SK-N-SH (cell line): ENCODE measurements at regions not wholly inside any gene's neighbourhood (a gene's known extent, or its start where the extent isn't known, plus 50 kb on each side); places are given as distances from the start of the nearest gene placed in this dataset.
A peak's percentile ranks its signal among the peaks of the same experiment; 100 is the strongest.

Source experiments
- CTCF ChIA-PET: fragments of 300-600, 350-600 bp; formaldehyde crosslinking; extraction: SDS; loops from one replicate; lab custom pipeline; 2021; lab: Yijun Ruan, JAX
- POLR2A ChIA-PET: fragments of 350-600 bp; sonication (Branson Sonifier 250); formaldehyde crosslinking; extraction: SDS; loops from one replicate; lab custom pipeline; 2020; ENCODE audit warnings: antibody characterized with exemption, inconsistent platforms; lab: Yijun Ruan, JAX
- DNase-seq: peaks from one replicate; pipeline ENCODE4 v3.0.0; 2012
- H2AFZ ChIP-seq: fragments of 200-600 bp; sonication (generic); 2 replicates; pipeline ENCODE4 v1.8.1; 2016; ENCODE audit warnings: antibody characterized with exemption, mild to moderate bottlenecking, low read depth
- H3F3A ChIP-seq: fragments of 200-600 bp; sonication (generic); replicated peaks from 2 replicates; pipeline ENCODE3; 2016; ENCODE audit warnings: antibody characterized with exemption, mild to moderate bottlenecking; ENCODE audit not compliant: insufficient read depth
- H3K27ac ChIP-seq, 2 experiments: fragments of 200-500 bp in 1 of 2; fragments of 200-600 bp in 1 of 2; sonication (Bioruptor generic) in 1 of 2; sonication (generic), shearing (Covaris generic) in 1 of 2; 2 replicates each; pipeline versions ENCODE4 v1.5.1 to v1.6.1; 2014 to 2016; ENCODE audit warnings: low read depth in 2 of 2, inconsistent platforms in 1 of 2, low read length in 1 of 2, mild to moderate bottlenecking in 1 of 2, mixed read lengths in 1 of 2
- H3K27me3 ChIP-seq: fragments of 200-600 bp; sonication (generic), shearing (Covaris generic); 2 replicates; pipeline ENCODE4 v1.6.1; 2016; ENCODE audit warnings: mixed run types; ENCODE audit not compliant: insufficient read depth
- H3K36me3 ChIP-seq, 2 experiments: fragments of 200-500 bp in 1 of 2; fragments of 200-600 bp in 1 of 2; sonication (Bioruptor generic) in 1 of 2; sonication (generic) in 1 of 2; replicated peaks in 1 of 2; 2 replicates each; pipeline versions ENCODE3 to v1.5.1; 2014 to 2016; ENCODE audit warnings: low read length in 1 of 2, mild to moderate bottlenecking in 1 of 2; ENCODE audit not compliant: insufficient read depth in 2 of 2, control insufficient read depth in 1 of 2
- H3K4me1 ChIP-seq, 2 experiments: fragments of 200-500 bp in 1 of 2; fragments of 200-600 bp in 1 of 2; sonication (Bioruptor generic) in 1 of 2; sonication (generic), shearing (Covaris generic) in 1 of 2; 2 replicates each; pipeline versions ENCODE4 v1.5.1 to v1.6.1; 2014 to 2016; ENCODE audit warnings: low read depth in 1 of 2, low read length in 1 of 2, mixed run types in 1 of 2; ENCODE audit not compliant: insufficient read depth in 2 of 2, control insufficient read depth in 1 of 2
- H3K4me2 ChIP-seq: fragments of 200-600 bp; sonication (generic), shearing (Covaris generic); 2 replicates; pipeline ENCODE4 v1.6.1; 2017; ENCODE audit warnings: mixed run types
- H3K4me3 ChIP-seq, 2 experiments: fragments of 200-500 bp in 1 of 2; fragments of 200-600 bp in 1 of 2; sonication (Bioruptor generic) in 1 of 2; sonication (generic), shearing (Covaris generic) in 1 of 2; 2 replicates each; pipeline versions ENCODE4 v1.5.1 to v1.8.1; 2014 to 2016; ENCODE audit warnings: low read depth in 2 of 2, inconsistent platforms in 1 of 2, low read length in 1 of 2, mild to moderate bottlenecking in 1 of 2, mixed read lengths in 1 of 2, moderate library complexity in 1 of 2
- H3K79me2 ChIP-seq: fragments of 200-600 bp; sonication (generic); 2 replicates; pipeline ENCODE4 v1.8.1; 2017; ENCODE audit warnings: mild to moderate bottlenecking; ENCODE audit not compliant: insufficient read depth
- H3K9ac ChIP-seq: fragments of 200-600 bp; sonication (generic); 2 replicates; pipeline ENCODE4 v1.6.1; 2017; ENCODE audit warnings: mixed run types
- H3K9me2 ChIP-seq: fragments of 200-600 bp; sonication (generic); 2 replicates; pipeline ENCODE4 v1.6.1; 2017; ENCODE audit warnings: mixed run types
- H3K9me3 ChIP-seq: fragments of 200-600 bp; sonication (generic); 2 replicates; pipeline ENCODE4 v1.6.1; 2017; ENCODE audit warnings: mixed run types, mild to moderate bottlenecking, moderate library complexity
- H4K20me1 ChIP-seq: fragments of 200-600 bp; sonication (generic); 2 replicates; pipeline ENCODE4 v1.6.1; 2017; ENCODE audit warnings: mild to moderate bottlenecking, mixed run types; ENCODE audit not compliant: insufficient read depth
- CTCF ChIP-seq: fragments of 200-600 bp; sonication (generic); IDR thresholded peaks from 2 replicates; pipeline ENCODE4 v1.6.1; 2017; ENCODE audit warnings: antibody characterized with exemption, mild to moderate bottlenecking, moderate library complexity
- EP300 ChIP-seq, 2 experiments: IDR thresholded peaks; 2 replicates each; pipeline versions ENCODE4 v1.4.0 to v1.6.1; 2012; ENCODE audit warnings: borderline replicate concordance in 1 of 2, low read depth in 1 of 2, low read length in 1 of 2
- FOXJ3 ChIP-seq: sonication (generic); formaldehyde crosslinking; IDR thresholded peaks from 2 replicates; pipeline ENCODE4 v1.5.1; 2020; ENCODE audit warnings: mild to moderate bottlenecking, missing genetic modification reagents
- NRF1 ChIP-seq: IDR thresholded peaks from 2 replicates; pipeline ENCODE4 v1.6.1; 2012; ENCODE audit warnings: low read depth, mild to moderate bottlenecking, low read length
- RAD21 ChIP-seq: IDR thresholded peaks from 2 replicates; pipeline ENCODE4 v1.6.1; 2012; ENCODE audit warnings: mild to moderate bottlenecking, low read length
- RFX5 ChIP-seq: IDR thresholded peaks from 2 replicates; pipeline ENCODE4 v1.6.1; 2012; ENCODE audit warnings: mild to moderate bottlenecking, improper control_type of control experiment, low read length
- SMC3 ChIP-seq: IDR thresholded peaks from 2 replicates; pipeline ENCODE4 v1.6.1; 2012; ENCODE audit warnings: low read depth, low read length, improper control_type of control experiment
- TAF1 ChIP-seq: IDR thresholded peaks from 2 replicates; pipeline ENCODE4 v1.6.1; 2012; ENCODE audit warnings: low read depth, mild to moderate bottlenecking, low read length, moderate library complexity, borderline replicate concordance
- TCF12 ChIP-seq: IDR thresholded peaks from 2 replicates; pipeline ENCODE4 v1.4.0; 2012
- USF2 ChIP-seq: fragments of 150-350 bp; IDR thresholded peaks from 2 replicates; pipeline ENCODE4 v1.6.1; 2017; ENCODE audit warnings: antibody characterized with exemption, low read length, low read depth, borderline replicate concordance
- ZBTB33 ChIP-seq: IDR thresholded peaks from 2 replicates; pipeline ENCODE4 v1.4.0; 2012; ENCODE audit warnings: low read depth, borderline replicate concordance
- WGBS: methylation state at CpG from one replicate; pipeline ENCODE4 v1.1.6; 2017; ENCODE audit warnings: low lambda C conversion rate; 5-methylcytosine and 5-hydroxymethylcytosine counted together

GRCh38 chr4:180909279-180909678 lies 1333.9 kb upstream of the TENM3 start:
- Histone ChIP-seq H3K36me3 (no peaks in the 10 kb centered on the region), H3K9ac (no peak overlapping the region), H3K27me3 (no peaks in the 10 kb centered on the region), H4K20me1 (no peaks in the 10 kb centered on the region), H3K79me2 (no peaks in the 10 kb centered on the region), H3K9me2 (no peaks in the 10 kb centered on the region), H3K27ac (no peak overlapping the region), H3K9me3 (no peaks in the 10 kb centered on the region), H2AFZ (no peak overlapping the region), H3K4me2 (no peak overlapping the region), H3K4me3 (no peak overlapping the region), H3K4me1 (no peaks in the 10 kb centered on the region), H3F3A (no peaks in the 10 kb centered on the region)
- no peak for TF ChIP-seq NRF1
- TF ChIP-seq RAD21 = peak; percentile 36; the same call in 1 of the 2 replicates
- peak; percentile 31; the same call in 1 of the 2 replicates for TF ChIP-seq CTCF
- POLR2A ChIA-PET = no interaction called here
- WGBS = 33% methylated on average over 1 of the region's 1 CpG
- DNase-seq = no peak
- CTCF ChIA-PET = interaction anchor here (0.6 to 1.2 kb wide), 2 partner anchors 13 to 188 kb away, joined by 3 read pairs; no protein-coding TSS in a partner anchor

GRCh38 chr4:180913750-180914149 lies 1329.5 kb upstream of the TENM3 start:
- Histone ChIP-seq H3K9me2 (no peaks in the 10 kb centered on the region), H3K36me3 (no peaks in the 10 kb centered on the region), H3K4me2 (no peak overlapping the region), H3K4me1 (no peaks in the 10 kb centered on the region), H3K27ac (peak overlapping the region in 1 of 2 experiments; percentile 41; a peak in 1 of 4 replicates), H3K27me3 (no peaks in the 10 kb centered on the region), H2AFZ (0 out of 2 replicates have a peak overlapping the region, but pooled peaks have one; percentile 1), H3F3A (no peaks in the 10 kb centered on the region), H3K4me3 (no peak overlapping the region), H3K79me2 (no peaks in the 10 kb centered on the region), H3K9ac (no peak overlapping the region), H3K9me3 (no peaks in the 10 kb centered on the region), H4K20me1 (no peaks in the 10 kb centered on the region)
- DNase-seq = no peak
- TF ChIP-seq FOXJ3 (no peak), RFX5 (no peak), TAF1 (no peak), SMC3 (no peak), CTCF (no peak), EP300 (IDR thresholded peaks at IDR 0.05; ENCODE audit: borderline replicate concordance in 1 of 2, low read depth in 1 of 2, low read length in 1 of 2) (no peak), TCF12 (no peak), ZBTB33 (no peak), USF2 (no peak), RAD21 (no peak)
- ChIA-PET CTCF (no interaction called here), POLR2A (no interaction called here)
- WGBS = 15% methylated on average over 1 of the region's 1 CpG
